ENCODE measurements at regions not wholly inside any gene's neighbourhood (a gene's known extent, or its start where the extent isn't known, plus 50 kb on each side); places are given as distances from the start of the nearest gene placed in this dataset.

DNA sequence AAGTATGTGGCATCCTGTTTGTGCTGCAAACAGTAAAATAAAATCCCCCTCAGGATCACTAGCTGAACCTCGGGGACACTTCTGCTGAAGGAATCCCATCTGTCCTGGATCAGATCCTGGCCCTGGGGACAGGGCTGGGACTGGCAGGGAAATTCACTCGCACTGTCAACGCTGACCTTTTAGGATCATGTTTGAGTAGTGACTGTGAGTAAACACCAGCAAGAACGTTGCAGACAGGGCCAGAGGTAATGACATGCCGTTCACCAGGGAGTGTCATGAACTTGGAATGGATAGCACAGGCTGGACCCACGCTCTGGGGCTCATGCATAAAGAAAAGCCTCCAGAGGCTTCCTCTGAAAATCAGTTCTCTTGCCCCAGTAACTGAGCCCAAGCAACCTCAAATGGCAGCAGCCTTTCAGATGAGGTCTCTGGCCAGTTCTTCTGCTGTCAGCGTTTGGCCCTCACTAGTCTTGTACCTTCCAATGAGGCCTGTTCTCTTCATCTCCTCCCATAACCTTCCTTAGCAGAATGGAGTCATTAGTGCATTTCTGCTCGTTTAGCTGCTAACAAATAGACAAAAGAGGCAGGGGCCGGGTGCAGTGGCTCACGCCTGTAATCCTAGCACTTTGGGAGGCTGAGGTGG is 51.0 kb upstream of the BARX2 start:
- intact Hi-C loops (cut with DNase I) = loop anchor here (10.0 kb wide), 1 partner anchor 90 kb away; no protein-coding TSS in a partner anchor
- ATAC-seq (ENCODE audit: poor library complexity) = peak; percentile 84
- DNase-seq = peak; percentile 65

DNA sequence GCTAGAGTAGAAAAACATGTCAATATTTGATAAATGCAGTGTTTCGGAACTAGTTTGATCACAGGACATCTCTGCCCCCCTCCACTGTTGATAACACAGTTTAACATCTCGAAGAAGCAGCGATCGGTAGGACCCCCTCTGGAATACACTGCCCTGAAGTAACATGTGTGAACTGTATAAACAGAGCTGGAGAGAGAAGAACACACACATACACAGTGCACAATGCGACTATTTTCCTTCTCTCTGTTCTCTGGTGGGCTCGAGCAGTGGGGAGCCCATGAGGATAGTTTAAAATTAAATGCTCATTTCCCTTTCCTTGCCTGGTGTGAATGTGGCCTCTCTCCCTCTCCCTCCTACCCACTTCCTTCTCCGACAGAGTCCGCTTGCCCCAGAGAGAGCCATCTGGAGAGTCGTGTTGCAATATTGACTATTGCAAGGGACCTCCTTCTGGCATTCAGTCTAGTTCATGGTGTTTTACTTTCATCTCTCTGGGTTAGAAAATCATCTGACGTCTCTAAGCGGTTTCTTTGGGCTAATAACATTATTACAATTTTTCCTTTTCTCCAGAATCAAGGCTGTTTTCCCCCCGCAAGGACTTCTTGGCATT is 51.6 kb upstream of the BARX2 start:
- no peak for DNase-seq
- peak; percentile 92 for ATAC-seq (ENCODE audit: poor library complexity)
- intact Hi-C loops (cut with DNase I) = loop anchor here (10.0 kb wide), 1 partner anchor 89 kb away; no protein-coding TSS in a partner anchor

DNA sequence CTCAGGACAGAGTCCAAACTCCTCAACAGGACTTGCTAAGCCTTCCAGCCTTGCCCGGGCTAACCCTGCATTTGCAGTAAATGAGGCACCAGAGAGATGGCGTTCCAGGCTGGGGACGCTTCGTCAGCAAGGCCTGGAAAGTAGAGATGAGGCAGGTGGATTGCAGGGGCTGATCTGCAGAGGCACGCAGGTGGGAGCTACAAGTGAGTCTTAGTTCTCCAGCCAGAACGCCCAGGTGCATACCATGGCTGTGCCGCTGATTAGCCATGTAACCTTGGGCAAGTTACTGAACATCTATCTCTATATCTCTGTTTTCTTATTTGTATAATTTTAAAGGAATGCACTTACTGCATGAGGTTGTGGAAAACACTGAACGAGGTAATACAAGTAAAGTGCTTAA is 52.7 kb upstream of the BARX2 start:
- intact Hi-C loops (cut with DNase I) = loop anchor here (10.0 kb wide), 1 partner anchor 88 kb away; no protein-coding TSS in a partner anchor
- no peak for DNase-seq
- ATAC-seq (ENCODE audit: poor library complexity) = no peak

DNA sequence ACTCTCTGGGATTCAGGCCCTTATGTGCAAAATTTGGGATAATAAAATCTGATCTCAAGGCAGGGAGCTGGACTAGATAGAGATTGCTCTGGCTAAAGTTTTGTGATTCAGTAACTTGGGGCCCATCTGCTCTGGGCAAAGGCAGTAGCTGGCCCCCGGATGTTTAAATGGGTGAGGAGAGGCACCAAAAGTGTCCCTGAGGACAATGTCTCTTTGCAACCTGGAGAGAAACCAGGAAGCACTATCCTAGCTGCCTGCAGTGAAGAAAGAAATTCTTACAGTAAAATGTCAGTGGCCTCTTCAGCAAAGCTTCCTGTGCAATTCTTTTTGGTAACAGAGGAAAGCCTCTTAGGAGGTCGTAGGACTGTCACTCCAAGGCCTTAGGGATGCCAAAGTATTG is 54.6 kb upstream of the BARX2 start:
- no peak for ATAC-seq (ENCODE audit: poor library complexity)
- intact Hi-C loops (cut with DNase I) = loop anchor here (10.0 kb wide), 1 partner anchor 86 kb away; no protein-coding TSS in a partner anchor
- DNase-seq = no peak

DNA sequence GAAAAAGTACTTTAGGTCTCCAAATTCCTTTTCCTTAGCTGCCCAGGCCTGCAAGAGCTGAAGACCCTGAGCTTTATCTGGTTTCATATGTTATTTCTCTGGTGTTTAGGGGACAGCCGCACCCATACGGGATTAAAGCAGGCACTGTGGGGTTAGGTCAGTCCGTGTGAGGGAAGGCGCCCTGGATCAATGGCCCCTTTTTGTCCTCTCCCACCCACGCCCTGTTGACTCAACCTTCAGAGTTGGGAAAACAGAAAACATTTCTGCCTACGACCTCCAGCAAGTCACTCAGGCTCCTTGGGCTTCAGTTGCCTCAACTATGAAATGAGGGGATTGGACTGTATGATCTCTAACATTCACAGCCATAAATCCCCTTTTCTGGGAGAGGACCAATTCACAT is 55.2 kb upstream of the BARX2 start:
- DNase-seq = no peak
- intact Hi-C loops (cut with DNase I) = loop anchor here (10.0 kb wide), 1 partner anchor 86 kb away; no protein-coding TSS in a partner anchor

DNA sequence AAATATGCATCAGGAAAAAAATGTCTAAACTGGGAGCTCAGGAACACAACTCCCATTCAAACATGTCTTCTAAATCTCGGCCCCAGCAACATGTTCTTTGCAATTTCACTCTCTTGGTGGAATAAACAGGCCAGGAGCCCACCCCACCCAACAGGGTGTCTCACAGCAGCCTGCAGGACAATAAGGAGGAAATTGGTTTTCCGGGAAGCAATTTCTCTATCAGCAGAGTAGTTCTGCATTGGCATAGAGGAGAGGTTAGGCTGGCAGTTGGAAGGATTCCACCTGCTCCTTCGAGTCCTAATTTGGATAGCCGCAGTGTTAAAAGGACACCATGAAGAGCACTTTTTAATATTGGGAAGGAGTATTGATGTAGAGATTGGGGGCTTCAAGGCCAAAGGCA is 55.9 kb upstream of the BARX2 start:
- intact Hi-C loops (cut with DNase I) = loop anchor here (10.0 kb wide), 1 partner anchor 85 kb away; no protein-coding TSS in a partner anchor
- DNase-seq = no peak
- no peak for ATAC-seq (ENCODE audit: poor library complexity)

More for the DNA sequence above, 55.2 kb upstream of the BARX2 start:
- ATAC-seq (ENCODE audit: poor library complexity) = no peak

DNA sequence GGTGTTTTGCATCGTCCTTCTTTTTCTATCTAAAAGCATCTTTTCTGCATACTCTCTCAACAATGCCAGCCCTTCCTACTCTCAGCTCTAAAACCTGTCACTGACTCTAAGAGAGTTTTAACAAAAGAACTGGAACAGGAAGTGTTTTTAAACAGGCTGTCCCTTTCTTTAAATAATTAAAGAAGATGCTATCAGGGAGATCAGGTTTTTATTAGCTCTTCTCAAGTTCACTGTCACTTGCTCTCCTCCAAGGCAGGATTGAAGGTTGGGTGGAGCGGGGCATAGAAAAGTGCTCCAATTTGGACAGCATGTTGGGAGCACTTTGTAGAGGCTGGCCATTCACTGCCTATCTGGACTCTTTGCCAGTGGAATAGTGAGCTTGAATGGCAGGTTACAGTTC is 56.4 kb upstream of the BARX2 start:
- intact Hi-C loops (cut with DNase I) = no loop called here
- no peak for ATAC-seq (ENCODE audit: poor library complexity)
- DNase-seq = no peak

DNA sequence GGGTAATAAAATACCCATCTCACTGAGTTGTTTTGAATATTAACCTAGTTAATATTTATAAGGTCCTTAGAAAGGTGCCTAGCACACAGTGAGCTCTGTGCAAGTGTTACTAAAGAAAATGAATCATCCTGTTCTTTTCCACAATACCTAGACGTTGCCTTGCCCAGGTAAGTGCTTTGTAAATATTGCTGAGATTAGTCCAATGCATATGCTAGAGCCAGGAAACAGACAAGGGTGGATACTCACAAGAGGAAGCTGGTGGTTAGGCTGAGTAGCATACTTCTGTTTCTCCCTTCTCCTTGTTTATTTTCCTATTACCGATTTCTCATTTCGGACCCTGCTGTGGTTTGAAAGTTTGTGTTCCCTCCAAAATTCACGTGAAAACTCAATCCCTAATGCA is 58.1 kb upstream of the BARX2 start:
- DNase-seq (no peak), ATAC-seq (ENCODE audit: poor library complexity) (no peak)
- intact Hi-C loops (cut with DNase I) = no loop called here

DNA sequence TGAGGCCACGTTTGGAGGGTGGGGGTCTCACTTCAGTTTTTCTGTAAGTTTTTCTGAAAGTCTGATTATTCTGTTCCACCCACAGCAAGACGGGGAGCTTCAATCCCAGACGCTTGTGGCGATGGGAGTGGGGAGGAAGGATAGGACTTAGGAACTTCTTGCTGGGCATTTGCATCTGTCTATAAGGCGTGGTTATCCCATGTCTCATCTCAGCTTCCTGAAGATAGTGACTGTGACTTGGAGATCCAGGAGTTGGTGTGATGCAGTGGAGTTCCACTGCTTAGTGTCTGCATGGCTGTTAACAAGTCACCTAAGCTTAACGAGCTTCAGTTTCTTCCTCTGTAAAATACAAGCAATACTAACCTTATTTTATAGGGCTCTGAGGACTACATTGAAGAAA is 58.9 kb upstream of the BARX2 start:
- no peak for DNase-seq
- no peak for ATAC-seq (ENCODE audit: poor library complexity)
- intact Hi-C loops (cut with DNase I) = no loop called here

DNA sequence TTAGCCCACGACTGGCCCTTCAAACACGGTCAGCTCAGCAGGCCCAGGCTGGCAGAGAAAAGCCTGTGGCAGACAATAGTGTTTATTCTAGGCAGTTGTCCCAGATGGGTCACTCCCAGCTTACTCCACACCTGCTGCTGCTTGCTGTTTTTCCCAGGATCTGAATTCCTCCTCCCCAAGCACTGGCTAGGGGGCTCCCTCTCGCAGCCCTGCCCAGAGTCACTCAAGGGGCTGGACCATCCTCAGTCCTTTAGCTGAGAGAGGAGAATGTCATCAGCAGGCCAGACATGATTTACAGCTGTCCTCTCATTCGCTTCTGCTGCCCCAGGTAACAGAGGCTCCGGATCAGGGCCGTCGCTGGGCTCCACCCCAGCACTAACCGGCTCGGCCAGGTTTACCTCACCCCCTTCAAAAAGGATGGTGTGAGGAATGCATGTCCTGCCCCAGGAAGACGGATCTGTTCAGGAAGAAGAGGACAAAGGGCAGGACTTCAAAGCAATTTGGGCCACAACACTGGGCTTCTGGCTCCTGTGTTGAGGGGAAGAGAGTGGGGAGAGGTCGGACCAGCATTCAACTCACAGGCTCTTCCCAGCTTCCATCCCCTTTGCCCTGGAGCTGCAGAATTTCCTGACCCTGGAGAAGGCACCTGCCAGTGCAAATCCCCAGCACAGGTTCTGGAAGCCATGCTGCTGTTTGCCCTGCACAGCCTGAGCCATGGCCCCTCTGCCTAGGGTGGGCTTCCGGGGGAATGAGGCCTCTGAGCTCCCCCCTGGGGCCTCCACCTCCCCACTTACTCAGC is 59.7 kb upstream of the BARX2 start:
- ATAC-seq (ENCODE audit: poor library complexity) = no peak
- intact Hi-C loops (cut with DNase I) = no loop called here

DNA sequence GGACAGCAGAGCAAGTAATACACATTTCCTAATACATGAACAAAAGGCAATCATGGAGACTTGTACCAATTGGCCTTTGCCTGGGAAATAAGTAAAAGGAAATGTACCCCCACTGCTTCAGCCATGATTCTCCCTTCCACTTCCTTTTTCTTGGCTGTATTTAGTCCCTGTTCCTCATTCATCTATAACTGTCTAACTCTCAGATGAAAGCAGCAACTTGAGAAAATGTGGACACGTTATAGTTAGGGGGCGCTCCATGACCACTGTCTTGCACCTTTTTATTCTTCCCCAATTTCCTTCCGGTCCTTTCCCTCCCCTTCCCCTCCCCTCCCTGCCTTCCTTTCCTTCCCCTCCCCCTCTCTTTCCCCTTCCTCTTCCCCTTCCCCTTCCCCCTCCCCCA is 61.3 kb upstream of the BARX2 start:
- intact Hi-C loops (cut with DNase I) = no loop called here
- no peak for ATAC-seq (ENCODE audit: poor library complexity)
- no peak for DNase-seq

More for the DNA sequence above, 59.7 kb upstream of the BARX2 start:
- no peak for DNase-seq

DNA sequence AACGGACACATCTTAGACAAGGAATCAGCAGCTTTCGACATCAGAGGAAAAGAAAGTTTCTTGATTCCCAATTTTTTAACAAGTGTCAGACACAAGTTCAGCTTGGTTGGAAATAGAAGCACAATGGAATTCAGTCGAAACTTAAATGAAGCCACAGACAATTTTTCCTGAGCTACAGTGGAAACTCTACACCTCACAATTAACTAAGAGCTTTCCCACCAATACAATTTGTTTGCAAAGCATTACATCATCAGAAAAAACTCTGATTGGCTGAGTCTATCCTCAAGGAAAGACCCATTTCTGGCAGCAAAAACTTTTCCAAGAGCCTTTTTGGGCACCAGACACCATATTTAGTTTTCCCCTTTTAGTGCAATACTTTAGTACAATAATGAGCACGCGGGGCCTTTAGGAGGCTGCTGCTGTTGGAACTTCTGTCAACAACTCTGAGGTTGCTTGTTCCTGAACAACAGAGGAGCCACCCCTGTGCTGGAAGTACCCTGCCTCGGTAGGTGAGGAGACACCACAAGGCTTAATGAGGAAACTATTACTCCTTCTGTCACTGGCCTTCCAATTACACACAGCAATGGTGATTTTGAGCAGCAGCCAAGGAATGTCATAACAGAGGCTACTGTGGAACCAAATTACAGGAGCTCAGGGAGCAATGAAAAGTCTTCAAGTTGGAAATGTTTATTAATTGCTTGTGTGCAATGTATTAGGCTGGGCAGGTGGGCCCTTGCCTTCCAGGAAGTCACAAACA is 61.9 kb upstream of the BARX2 start:
- ATAC-seq (ENCODE audit: poor library complexity) (peak; percentile 79), DNase-seq (no peak)
- intact Hi-C loops (cut with DNase I) = no loop called here

DNA sequence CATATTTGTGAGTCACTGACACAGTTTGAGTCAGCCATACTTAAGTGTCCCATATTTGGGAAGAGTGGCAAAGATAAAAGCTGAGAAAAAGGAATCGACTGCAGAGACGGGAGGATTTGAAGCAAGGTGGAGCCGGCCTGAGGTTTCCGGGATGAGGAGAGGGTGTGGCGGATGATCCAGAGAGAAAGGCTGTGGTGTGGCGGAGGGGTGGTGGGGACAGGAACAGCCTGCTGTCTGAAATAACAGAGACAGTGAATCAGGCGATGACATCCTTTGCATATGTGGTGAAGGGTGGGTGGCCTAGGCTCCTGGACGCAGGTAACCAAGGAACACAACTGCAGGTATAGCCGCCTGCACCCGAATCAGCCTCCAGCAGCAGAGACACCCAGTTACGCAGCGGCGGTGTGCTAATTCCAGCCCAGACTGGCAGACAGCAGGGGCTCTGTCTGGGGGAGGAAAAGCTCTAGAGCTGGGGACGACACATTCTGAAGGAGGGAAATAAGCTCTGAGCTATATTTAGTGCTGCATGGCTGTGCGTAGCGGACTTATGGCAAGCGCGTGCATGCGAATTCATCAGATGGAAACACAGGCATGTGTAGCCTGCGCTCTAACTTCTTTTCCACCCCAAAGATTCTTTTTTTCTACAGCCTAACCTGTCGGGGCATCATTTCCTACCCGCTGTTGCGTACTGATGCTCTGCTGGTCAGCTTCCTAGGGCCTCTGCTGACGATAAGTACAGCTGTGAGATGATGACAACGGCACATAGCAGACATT is 62.7 kb upstream of the BARX2 start:
- intact Hi-C loops (cut with DNase I) = no loop called here
- DNase-seq (no peak), ATAC-seq (ENCODE audit: poor library complexity) (peak; percentile 52)

DNA sequence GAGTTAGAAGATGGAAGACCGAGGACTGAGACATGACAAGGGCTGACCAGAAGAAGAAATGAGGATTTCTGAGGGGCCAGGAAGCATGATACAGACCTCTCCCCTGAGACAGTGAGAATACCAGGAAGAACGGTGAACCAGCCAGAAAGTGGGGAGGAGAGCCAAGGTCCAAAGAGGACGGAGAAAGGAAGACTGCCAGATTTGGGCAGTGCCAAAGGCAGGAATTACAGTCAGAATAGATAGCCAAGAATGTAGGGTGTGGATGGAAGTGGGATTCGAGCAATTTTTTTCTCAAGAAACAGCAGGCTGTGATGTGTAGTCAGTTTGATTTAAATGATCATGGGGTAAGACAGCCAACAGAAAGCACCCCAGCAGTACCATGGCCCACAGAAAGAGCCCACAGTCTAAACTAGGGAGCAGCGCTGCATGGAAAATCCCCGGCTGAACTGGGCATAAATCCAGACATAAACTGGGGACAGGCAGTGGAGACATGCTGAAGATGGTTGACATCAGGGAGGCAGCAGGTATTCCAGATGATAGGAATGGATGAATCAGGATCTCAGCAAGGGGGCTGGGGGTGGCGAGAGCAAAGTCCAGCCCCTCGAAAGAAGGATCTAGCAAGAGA is 67.3 kb upstream of the BARX2 start:
- no peak for ATAC-seq (ENCODE audit: poor library complexity)

DNA sequence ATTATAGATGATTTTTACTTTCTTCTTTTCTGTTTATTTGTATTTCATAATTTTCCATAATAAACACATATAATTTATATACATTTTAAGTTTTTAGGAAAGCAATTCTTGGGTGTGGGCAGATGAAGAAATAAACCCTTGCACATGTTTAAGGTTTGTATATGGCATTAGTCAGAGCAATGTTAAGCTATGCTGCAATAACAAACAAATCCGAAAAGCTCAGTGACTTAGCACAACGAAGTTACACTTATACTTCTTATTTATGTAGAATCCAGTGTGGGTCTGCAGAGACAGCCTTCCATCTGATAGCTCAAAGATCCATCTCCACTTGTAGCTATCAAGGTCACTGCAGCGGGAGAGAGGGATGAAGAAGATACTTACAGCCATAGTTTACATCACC is 68.5 kb upstream of the BARX2 start:
- no peak for DNase-seq
- ATAC-seq (ENCODE audit: poor library complexity) = no peak
- intact Hi-C loops (cut with DNase I) = no loop called here

More for the DNA sequence above, 67.3 kb upstream of the BARX2 start:
- DNase-seq = no peak
- intact Hi-C loops (cut with DNase I) = no loop called here

DNA sequence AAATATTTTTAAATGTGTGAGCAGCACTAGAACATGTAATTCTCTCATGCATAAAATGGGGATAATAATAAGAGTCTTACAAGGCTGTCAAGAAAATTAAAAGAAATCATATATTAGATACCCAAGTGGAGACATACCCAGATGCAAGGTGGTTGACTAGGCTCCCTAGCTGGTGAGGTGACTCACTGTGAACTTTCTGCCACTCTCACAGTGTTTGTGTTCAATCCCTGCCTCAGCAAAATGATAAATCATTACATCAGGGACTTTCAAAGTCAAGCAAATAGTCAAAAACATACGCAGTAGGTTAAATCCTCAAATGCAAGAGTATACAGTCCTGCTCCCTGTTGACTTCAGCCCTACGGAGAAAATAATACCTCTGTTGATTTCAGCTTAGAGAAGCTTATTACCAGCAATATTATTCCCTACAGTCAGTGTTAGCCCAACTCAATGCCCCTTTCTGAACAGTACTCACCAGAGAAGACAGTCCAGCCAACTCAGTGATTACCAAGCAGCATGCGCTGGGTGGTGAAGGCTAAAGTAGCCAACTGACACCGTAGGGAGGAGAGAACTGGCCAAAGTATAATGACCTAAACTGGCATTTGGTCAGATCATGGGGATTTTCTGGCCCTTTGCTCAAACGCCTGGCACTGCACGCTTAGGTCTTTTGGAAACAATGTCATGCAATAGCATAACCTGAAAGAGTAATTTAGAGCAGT is 73.1 kb upstream of the BARX2 start:
- intact Hi-C loops (cut with DNase I) = no loop called here

DNA sequence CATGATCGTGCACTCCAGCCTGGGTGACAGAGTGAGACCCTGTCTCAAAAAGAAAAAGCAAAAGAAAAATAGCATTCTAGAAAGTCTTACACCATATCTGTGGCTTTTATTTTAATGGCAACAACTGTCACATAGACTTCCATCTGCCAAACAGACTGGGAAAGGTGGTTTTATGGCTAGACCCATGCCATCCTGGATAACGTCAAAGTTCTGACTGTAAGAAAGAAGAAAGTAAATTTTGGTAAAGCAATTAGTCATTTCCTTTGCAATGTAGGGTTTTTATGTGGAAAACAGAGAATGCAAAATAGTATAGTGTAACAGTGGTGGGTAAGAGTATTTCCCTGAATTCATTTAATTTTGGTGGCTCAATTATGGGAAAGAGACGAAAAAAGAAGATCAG is 75.5 kb upstream of the BARX2 start:
- no peak for ATAC-seq (ENCODE audit: poor library complexity)
- DNase-seq = no peak
- intact Hi-C loops (cut with DNase I) = no loop called here

More for the DNA sequence above, 73.1 kb upstream of the BARX2 start:
- no peak for ATAC-seq (ENCODE audit: poor library complexity)
- DNase-seq = no peak

Data from Right ventricle myocardium superior (tissue), 1 donor.